ENCODE measurements at regions not wholly inside any gene's neighbourhood (a gene's known extent, or its start where the extent isn't known, plus 50 kb on each side); places are given as distances from the start of the nearest gene placed in this dataset.

GRCh38 chr2:149903626-149904025, 316.1 kb upstream of the MMADHC start:
- Histone ChIP-seq H3K79me2 (ENCODE audit: control insufficient read depth, insufficient read depth, low read length) (no peaks in the 10 kb centered on the region), H3K9ac (replicated peaks; ENCODE audit: extremely low read depth, insufficient read depth, low read length) (no peak overlapping the region), H3K4me3 (replicated peaks in 1 of 3; ENCODE audit: insufficient read depth in 1 of 3, low read depth in 1 of 3, low read length in 3 of 3) (no peak overlapping the region), H3K27ac (ENCODE audit: insufficient read depth, low read depth, low read length) (no peak overlapping the region), H3K9me1 (replicated peaks; ENCODE audit: control insufficient read depth, extremely low read depth, insufficient read depth, low read length) (no peaks in the 10 kb centered on the region), H3K4me2 (ENCODE audit: insufficient read depth, low read length) (no peak overlapping the region), H2AFZ (ENCODE audit: low read depth, low read length) (no peak overlapping the region), H4K20me1 (replicated peaks; ENCODE audit: control insufficient read depth, extremely low read depth, insufficient read depth, low read length) (no peaks in the 10 kb centered on the region), H3K27me3 (ENCODE audit: control insufficient read depth in 2 of 2, insufficient read depth in 2 of 2, low read length in 2 of 2) (no peaks in the 10 kb centered on the region), H3K4me1 (ENCODE audit: control insufficient read depth, extremely low read depth, insufficient read depth, low read length) (no peaks in the 10 kb centered on the region), H3K9me3 (replicated peaks; ENCODE audit: control insufficient read depth, insufficient read depth, low read length) (no peaks in the 10 kb centered on the region), H3K36me3 (ENCODE audit: control insufficient read depth in 2 of 2, extremely low read depth in 1 of 2, insufficient read depth in 2 of 2, low read length in 2 of 2) (no peaks in the 10 kb centered on the region)
- ChIA-PET POLR2A (no interaction called here), CTCF (no interaction called here)
- TF ChIP-seq MYC (IDR thresholded peaks at IDR 0.05; ENCODE audit: low read depth, low read length), result no peak
- no peak for TF ChIP-seq EZH2 (IDR thresholded peaks at IDR 0.05; ENCODE audit: borderline replicate concordance, low read depth, low read length, severe bottlenecking)
- TF ChIP-seq POLR2A (IDR thresholded peaks at IDR 0.05; ENCODE audit: low read depth, low read length), result no peak
- no peak for TF ChIP-seq FOS (IDR thresholded peaks at IDR 0.05; ENCODE audit: borderline replicate concordance, insufficient read depth, low read length)
- TF ChIP-seq POLR2AphosphoS5 (IDR thresholded peaks at IDR 0.05; ENCODE audit: insufficient read depth, low read depth, low read length), result no peak
- TF ChIP-seq, protein P1, sequence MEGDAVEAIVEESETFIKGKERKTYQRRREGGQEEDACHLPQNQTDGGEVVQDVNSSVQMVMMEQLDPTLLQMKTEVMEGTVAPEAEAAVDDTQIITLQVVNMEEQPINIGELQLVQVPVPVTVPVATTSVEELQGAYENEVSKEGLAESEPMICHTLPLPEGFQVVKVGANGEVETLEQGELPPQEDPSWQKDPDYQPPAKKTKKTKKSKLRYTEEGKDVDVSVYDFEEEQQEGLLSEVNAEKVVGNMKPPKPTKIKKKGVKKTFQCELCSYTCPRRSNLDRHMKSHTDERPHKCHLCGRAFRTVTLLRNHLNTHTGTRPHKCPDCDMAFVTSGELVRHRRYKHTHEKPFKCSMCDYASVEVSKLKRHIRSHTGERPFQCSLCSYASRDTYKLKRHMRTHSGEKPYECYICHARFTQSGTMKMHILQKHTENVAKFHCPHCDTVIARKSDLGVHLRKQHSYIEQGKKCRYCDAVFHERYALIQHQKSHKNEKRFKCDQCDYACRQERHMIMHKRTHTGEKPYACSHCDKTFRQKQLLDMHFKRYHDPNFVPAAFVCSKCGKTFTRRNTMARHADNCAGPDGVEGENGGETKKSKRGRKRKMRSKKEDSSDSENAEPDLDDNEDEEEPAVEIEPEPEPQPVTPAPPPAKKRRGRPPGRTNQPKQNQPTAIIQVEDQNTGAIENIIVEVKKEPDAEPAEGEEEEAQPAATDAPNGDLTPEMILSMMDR (IDR thresholded peaks at IDR 0.05; ENCODE audit: extremely low read depth in 1 of 2, insufficient read depth in 1 of 2, low read depth in 1 of 2, low read length in 2 of 2), result no peak
- TF ChIP-seq, protein P2, sequence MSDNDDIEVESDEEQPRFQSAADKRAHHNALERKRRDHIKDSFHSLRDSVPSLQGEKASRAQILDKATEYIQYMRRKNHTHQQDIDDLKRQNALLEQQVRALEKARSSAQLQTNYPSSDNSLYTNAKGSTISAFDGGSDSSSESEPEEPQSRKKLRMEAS (IDR thresholded peaks at IDR 0.05; ENCODE audit: insufficient read depth, insufficient read length), result no peak
- TF ChIP-seq JUN (IDR thresholded peaks at IDR 0.05; ENCODE audit: borderline replicate concordance, insufficient read depth, insufficient read length, low read depth), result no peak
- TF ChIP-seq GATA2 (IDR thresholded peaks at IDR 0.05; ENCODE audit: insufficient read depth, insufficient read length, low read depth, low read length), result no peak
- no TSS peak for BruUV-seq (replicated peaks)
- intact Hi-C loops (cut with micrococcal nuclease) (no loop called here), dilution Hi-C loops (cut with MboI; ENCODE audit: extremely low pct_ligation_motif_present, low sequenced_read_pairs) (no loop called here)
- DNase-seq (ENCODE audit: low read depth, low spot score) (no peak), FAIRE-seq (no peak)
